Bronchial epithelial cell (primary cell): ENCODE measurements at regions not wholly inside any gene's neighbourhood (a gene's known extent, or its start where the extent isn't known, plus 50 kb on each side); places are given as distances from the start of the nearest gene placed in this dataset.

ENCODE experiments used
- DNase-seq: peaks from one replicate; pipeline ENCODE4 v3.0.0-alpha.2; 2010; ENCODE audit warnings: low read depth
- FAIRE-seq: peaks from 2 replicates; lab custom pipeline; 2011; peaks lifted over from hg19 to GRCh38; lab: Jason Lieb, UNC
- H3K27me3 ChIP-seq: 2 replicates; pipeline ENCODE4 v1.5.1; 2011; ENCODE audit warnings: low read length; ENCODE audit not compliant: control insufficient read depth, insufficient read depth
- H3K36me3 ChIP-seq: 2 replicates; pipeline ENCODE4 v1.5.1; 2011; ENCODE audit warnings: low read length; ENCODE audit not compliant: control insufficient read depth, insufficient read depth
- H3K4me3 ChIP-seq: 2 replicates; pipeline ENCODE4 v1.5.1; 2011; ENCODE audit warnings: mild to moderate bottlenecking, low read depth, low read length, control low read depth
- TF ChIP-seq, protein P1 (sequence below): IDR thresholded peaks from 2 replicates; pipeline ENCODE4 v1.5.1; 2011; ENCODE audit warnings: mild to moderate bottlenecking, moderate library complexity, low read length, control low read depth, inconsistent platforms; ENCODE audit not compliant: insufficient read depth, severe bottlenecking

GRCh38 chr15:69593981-69594966, 141.7 kb downstream of the RPLP1 start:
- DNase-seq (peak; percentile 90), FAIRE-seq (peak; percentile 76)
- Histone ChIP-seq H3K36me3 (no peaks in the 10 kb centered on the region), H3K4me3 (no peak overlapping the region), H3K27me3 (peaks cover 62% of the 10 kb centered on the region)
- TF ChIP-seq, protein P1, sequence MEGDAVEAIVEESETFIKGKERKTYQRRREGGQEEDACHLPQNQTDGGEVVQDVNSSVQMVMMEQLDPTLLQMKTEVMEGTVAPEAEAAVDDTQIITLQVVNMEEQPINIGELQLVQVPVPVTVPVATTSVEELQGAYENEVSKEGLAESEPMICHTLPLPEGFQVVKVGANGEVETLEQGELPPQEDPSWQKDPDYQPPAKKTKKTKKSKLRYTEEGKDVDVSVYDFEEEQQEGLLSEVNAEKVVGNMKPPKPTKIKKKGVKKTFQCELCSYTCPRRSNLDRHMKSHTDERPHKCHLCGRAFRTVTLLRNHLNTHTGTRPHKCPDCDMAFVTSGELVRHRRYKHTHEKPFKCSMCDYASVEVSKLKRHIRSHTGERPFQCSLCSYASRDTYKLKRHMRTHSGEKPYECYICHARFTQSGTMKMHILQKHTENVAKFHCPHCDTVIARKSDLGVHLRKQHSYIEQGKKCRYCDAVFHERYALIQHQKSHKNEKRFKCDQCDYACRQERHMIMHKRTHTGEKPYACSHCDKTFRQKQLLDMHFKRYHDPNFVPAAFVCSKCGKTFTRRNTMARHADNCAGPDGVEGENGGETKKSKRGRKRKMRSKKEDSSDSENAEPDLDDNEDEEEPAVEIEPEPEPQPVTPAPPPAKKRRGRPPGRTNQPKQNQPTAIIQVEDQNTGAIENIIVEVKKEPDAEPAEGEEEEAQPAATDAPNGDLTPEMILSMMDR = no peak

GRCh38 chr15:69595009-69595791, 142.6 kb downstream of the RPLP1 start:
- TF ChIP-seq, protein P1 = no peak
- FAIRE-seq (peak; percentile 13), DNase-seq (no peak)
- Histone ChIP-seq H3K36me3 (no peaks in the 10 kb centered on the region), H3K27me3 (peaks cover 61% of the 10 kb centered on the region), H3K4me3 (no peak overlapping the region)

GRCh38 chr15:69597061-69597592, 144.5 kb downstream of the RPLP1 start:
- TF ChIP-seq, protein P1 = no peak
- Histone ChIP-seq H3K36me3 (no peaks in the 10 kb centered on the region), H3K27me3 (peaks cover 66% of the 10 kb centered on the region), H3K4me3 (no peak overlapping the region)
- FAIRE-seq (no peak), DNase-seq (no peak)

DNA sequence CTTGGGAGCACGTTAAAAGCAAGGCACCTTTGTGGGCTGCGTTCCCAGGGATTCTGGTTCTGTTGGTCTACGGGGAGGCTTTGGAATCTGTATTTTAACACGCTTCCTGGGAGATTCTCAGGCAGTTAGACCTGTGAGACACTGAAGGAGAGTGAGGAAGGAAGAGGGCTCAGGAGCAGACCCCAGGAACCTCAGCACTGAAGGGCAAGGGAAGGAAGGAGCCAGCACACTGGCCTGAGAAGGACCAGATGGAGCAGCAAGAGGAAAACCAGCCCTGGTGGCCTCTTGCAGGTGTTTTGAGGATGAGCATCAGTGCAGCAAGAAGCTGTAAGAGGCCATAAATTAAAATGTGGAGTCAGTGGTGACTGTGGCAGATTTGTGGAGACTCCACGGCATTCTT, 146.7 kb downstream of the RPLP1 start:
- TF ChIP-seq, protein P1 = no peak
- H3K27me3 ChIP-seq = peaks cover 76% of the 10 kb centered on the region
- DNase-seq = no peak
- FAIRE-seq = no peak
- H3K4me3 ChIP-seq = no peak overlapping the region
- no peaks in the 10 kb centered on the region for H3K36me3 ChIP-seq

GRCh38 chr15:69600556-69601085, 148.0 kb downstream of the RPLP1 start:
- no peak for FAIRE-seq
- Histone ChIP-seq H3K36me3 (no peaks in the 10 kb centered on the region), H3K27me3 (peaks cover 81% of the 10 kb centered on the region), H3K4me3 (no peak overlapping the region)
- TF ChIP-seq, protein P1 = no peak
- no peak for DNase-seq
